IMR-90 (cell line): ENCODE measurements at regions not wholly inside any gene's neighbourhood (a gene's known extent, or its start where the extent isn't known, plus 50 kb on each side); places are given as distances from the start of the nearest gene placed in this dataset.

Source experiments
- ATAC-seq: fragments of 200-7000 bp; cut with Tn5 transposase; 2 replicates; pipeline ENCODE4 v1.9.1; 2020; ENCODE audit warnings: low read depth, mild to moderate bottlenecking, moderate library complexity
- BruUV-seq: library from RNA; stranded (reverse); fragments of 400-500 nt; replicated peaks from 2 replicates; lab custom pipeline; 2021; lab: Mats Ljungman, UMichigan
- CTCF ChIA-PET: fragments of 300-600 bp; formaldehyde crosslinking; extraction: SDS; loops from one replicate; lab custom pipeline; 2021; ENCODE audit warnings: antibody characterized with exemption; lab: Yijun Ruan, JAX
- POLR2A ChIA-PET: fragments of 300-600 bp; sonication (Branson Sonifier 250); formaldehyde crosslinking; loops from one replicate; lab custom pipeline; 2022; ENCODE audit warnings: antibody characterized with exemption; ENCODE audit not compliant: unreplicated experiment; lab: Charles Lee
- DNase-seq: peaks from one replicate; pipeline ENCODE4 v3.0.0; 2013
- H2AFZ ChIP-seq: replicated peaks from 2 replicates; pipeline ENCODE3; 2013; ENCODE audit warnings: low read length, mild to moderate bottlenecking; ENCODE audit not compliant: poor library complexity
- H2AK5ac ChIP-seq: 2 replicates; pipeline ENCODE4 v1.6.1; 2013; ENCODE audit warnings: low read depth, low read length, inconsistent platforms
- H2AK9ac ChIP-seq: replicated peaks from 2 replicates; pipeline ENCODE3; 2013; ENCODE audit warnings: mild to moderate bottlenecking, low read depth, low read length, moderate library complexity; ENCODE audit not compliant: poor library complexity
- H2BK120ac ChIP-seq: 2 replicates; pipeline ENCODE4 v1.6.1; 2013; ENCODE audit warnings: low read depth, low read length, inconsistent platforms
- H2BK15ac ChIP-seq: 3 replicates; pipeline ENCODE4 v1.6.1; 2013; ENCODE audit warnings: low read depth, low read length, inconsistent platforms
- H2BK20ac ChIP-seq: 2 replicates; pipeline ENCODE4 v1.6.1; 2013; ENCODE audit warnings: low read depth, mild to moderate bottlenecking, inconsistent platforms, low read length, moderate library complexity
- H2BK5ac ChIP-seq: 2 replicates; pipeline ENCODE4 v1.6.1; 2013; ENCODE audit warnings: mild to moderate bottlenecking, low read depth, low read length, inconsistent platforms; ENCODE audit not compliant: poor library complexity, severe bottlenecking
- H3K14ac ChIP-seq: replicated peaks from 2 replicates; pipeline ENCODE4 v1.6.1; 2013; ENCODE audit warnings: low read depth, low read length, inconsistent platforms
- H3K18ac ChIP-seq: 2 replicates; pipeline ENCODE4 v1.6.1; 2013; ENCODE audit warnings: low read depth, low read length, control low read depth
- H3K23ac ChIP-seq: 2 replicates; pipeline ENCODE4 v1.6.1; 2013; ENCODE audit warnings: low read depth, low read length, inconsistent platforms
- H3K27ac ChIP-seq: 2 replicates; pipeline ENCODE4 v1.5.1; 2013; ENCODE audit warnings: mild to moderate bottlenecking, control low read depth, low read length; ENCODE audit not compliant: insufficient read depth
- H3K27me3 ChIP-seq: 2 replicates; pipeline ENCODE4 v1.6.1; 2013; ENCODE audit warnings: low read length; ENCODE audit not compliant: control insufficient read depth, insufficient read depth
- H3K36me3 ChIP-seq: 2 replicates; pipeline ENCODE4 v1.6.1; 2013; ENCODE audit warnings: low read length, mixed read lengths; ENCODE audit not compliant: control insufficient read depth, insufficient read depth
- H3K4ac ChIP-seq: 2 replicates; pipeline ENCODE4 v1.6.1; 2013; ENCODE audit warnings: low read depth, low read length, inconsistent platforms
- H3K4me1 ChIP-seq: 2 replicates; pipeline ENCODE4 v1.6.1; 2013; ENCODE audit warnings: low read length, mixed read lengths; ENCODE audit not compliant: control insufficient read depth, insufficient read depth
- H3K4me2 ChIP-seq: 2 replicates; pipeline ENCODE4 v1.6.1; 2013; ENCODE audit warnings: low read depth, mild to moderate bottlenecking, control low read depth, low read length, moderate library complexity
- H3K4me3 ChIP-seq: 2 replicates; pipeline ENCODE4 v1.5.1; 2013; ENCODE audit warnings: low read depth, mild to moderate bottlenecking, control low read depth, low read length, moderate library complexity; ENCODE audit not compliant: insufficient read depth
- H3K56ac ChIP-seq: 2 replicates; pipeline ENCODE4 v1.6.1; 2013; ENCODE audit warnings: low read length, inconsistent platforms; ENCODE audit not compliant: insufficient read depth; ENCODE audit errors: extremely low read depth
- H3K79me1 ChIP-seq, 2 experiments: 2 replicates each; pipeline ENCODE4 v1.6.1; 2013; ENCODE audit warnings: low read length in 2 of 2, inconsistent platforms in 1 of 2, low read depth in 1 of 2
- H3K9ac ChIP-seq: 2 replicates; pipeline ENCODE4 v1.6.1; 2013; ENCODE audit warnings: low read depth, low read length, control low read depth
- H3K9me1 ChIP-seq: 2 replicates; pipeline ENCODE4 v1.6.1; 2013; ENCODE audit warnings: low read length, inconsistent platforms; ENCODE audit not compliant: insufficient read depth
- H3K9me3 ChIP-seq: 2 replicates; pipeline ENCODE4 v1.6.1; 2013; ENCODE audit warnings: low read length; ENCODE audit not compliant: control insufficient read depth, insufficient read depth
- H4K20me1 ChIP-seq: 2 replicates; pipeline ENCODE4 v1.6.1; 2013; ENCODE audit warnings: low read length, inconsistent platforms; ENCODE audit not compliant: insufficient read depth
- H4K5ac ChIP-seq: 2 replicates; pipeline ENCODE4 v1.6.1; 2013; ENCODE audit warnings: mild to moderate bottlenecking, low read depth, low read length, control low read depth
- H4K8ac ChIP-seq, 2 experiments: 2 replicates each; pipeline ENCODE4 v1.6.1; 2013; ENCODE audit warnings: low read depth in 2 of 2, low read length in 2 of 2, control low read depth in 1 of 2, inconsistent platforms in 1 of 2
- H4K91ac ChIP-seq: 2 replicates; pipeline ENCODE4 v1.6.1; 2013; ENCODE audit warnings: low read depth, low read length, inconsistent platforms; ENCODE audit not compliant: insufficient read depth
- CEBPB ChIP-seq: IDR thresholded peaks from 2 replicates; pipeline ENCODE4 v1.6.1; 2012; ENCODE audit warnings: low read depth, low read length, improper control_type of control experiment
- FOS ChIP-seq: fragments of 150-350 bp; IDR thresholded peaks from 2 replicates; pipeline ENCODE4 v1.6.1; 2016; ENCODE audit warnings: low read depth, low read length
- NFE2L2 ChIP-seq: fragments of 150-350 bp; IDR thresholded peaks from 2 replicates; pipeline ENCODE4 v1.6.1; 2016; ENCODE audit warnings: low read depth, mild to moderate bottlenecking, low read length
- POLR2A ChIP-seq: IDR thresholded peaks from 2 replicates; pipeline ENCODE4 v1.6.1; 2012; ENCODE audit warnings: mild to moderate bottlenecking, low read depth, low read length
- RFX5 ChIP-seq: IDR thresholded peaks from 2 replicates; pipeline ENCODE4 v1.8.0; 2012; ENCODE audit warnings: low read depth, mild to moderate bottlenecking, low read length, moderate library complexity
- SMC3 ChIP-seq: fragments of 150-350 bp; IDR thresholded peaks from 2 replicates; pipeline ENCODE4 v1.6.1; 2016; ENCODE audit warnings: low read depth, mild to moderate bottlenecking, antibody characterized with exemption, low read length, moderate library complexity
- WGBS, 2 experiments: methylation state at CpG; one replicate each; pipeline versions ENCODE4 v1.1.5 to v1.1.7; 2013; ENCODE audit warnings: missing lambda C conversion rate in 2 of 2; ENCODE audit not compliant: insufficient read length in 1 of 2; ENCODE audit errors: extremely low coverage in 2 of 2; 5-methylcytosine and 5-hydroxymethylcytosine counted together
- dilution Hi-C: fragments of 300-500 bp; cut with HindIII; formaldehyde crosslinking; loops from one replicate; pipeline ENCODE4 v1.14.3; 2018; ENCODE audit warnings: low sequenced_read_pairs; ENCODE audit not compliant: unreplicated experiment
- in situ Hi-C: fragments of 300-500 bp; cut with MboI; formaldehyde crosslinking; loops from 3 replicates; pipeline ENCODE4 v1.14.3; 2019; ENCODE audit warnings: low sequenced_read_pairs, inconsistent platforms, mixed read lengths
- intact Hi-C: fragments of 100-400 bp; cut with micrococcal nuclease; formaldehyde crosslinking; loops from 2 replicates; pipeline ENCODE4 v1.10.0; 2022
- TF ChIP-seq, protein P1 (sequence below): fragments of 150-350 bp; IDR thresholded peaks from 2 replicates; pipeline ENCODE4 v1.6.1; 2016; ENCODE audit warnings: low read depth, mild to moderate bottlenecking, low read length, moderate library complexity, borderline replicate concordance

DNA sequence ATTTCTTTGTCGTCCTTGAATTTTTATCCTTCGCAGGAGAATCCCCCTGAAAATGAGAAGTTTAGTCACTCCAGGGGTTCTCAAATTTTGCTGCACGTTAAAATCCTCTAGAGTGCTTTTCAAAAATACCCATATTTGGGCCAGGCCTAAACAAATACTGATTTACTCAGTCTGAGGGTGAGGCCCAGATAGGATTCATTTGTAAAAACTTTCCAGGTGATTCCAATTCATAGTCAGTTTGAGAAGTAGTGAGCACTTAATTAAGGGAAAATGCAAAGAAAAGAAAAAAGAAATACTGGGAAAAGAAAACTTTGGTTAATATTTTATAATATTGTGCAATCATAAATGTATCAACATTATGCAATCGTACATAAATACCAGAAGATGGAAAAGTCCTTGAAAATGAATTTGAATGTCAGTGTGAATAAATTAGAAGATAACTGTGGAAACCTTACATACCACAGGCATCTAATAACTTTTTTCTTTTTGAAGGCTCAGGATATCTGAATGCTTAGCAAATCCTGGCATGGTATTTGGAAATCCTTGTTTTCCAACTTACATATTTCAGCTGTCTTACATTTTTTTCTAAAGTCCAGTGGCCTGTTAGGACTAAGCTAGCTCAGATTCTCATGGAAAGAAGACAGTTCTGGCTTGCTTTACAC, 116.5 kb upstream of the DAPK1 start:
- Histone ChIP-seq H2BK5ac (no peak overlapping the region), H3K4me1 (peaks cover 2% of the 10 kb centered on the region; the same call in 1 of the 2 replicates), H4K20me1 (no peaks in the 10 kb centered on the region), H3K27me3 (no peaks in the 10 kb centered on the region), H2AK9ac (no peak overlapping the region), H3K18ac (no peak overlapping the region), H3K4me3 (no peak overlapping the region), H3K56ac (no peak overlapping the region), H3K9me3 (no peaks in the 10 kb centered on the region), H3K36me3 (no peaks in the 10 kb centered on the region), H2BK20ac (no peak overlapping the region), H3K79me1 (no peaks in the 10 kb centered on the region), H2AK5ac (no peak overlapping the region), H2AFZ (no peak overlapping the region), H3K4ac (no peak overlapping the region), H2BK15ac (no peak overlapping the region), H4K91ac (no peak overlapping the region), H3K9me1 (no peaks in the 10 kb centered on the region), H3K14ac (no peak overlapping the region), H3K9ac (no peak overlapping the region), H3K4me2 (no peak overlapping the region), H3K23ac (no peak overlapping the region), H3K27ac (no peak overlapping the region; the same call in 1 of the 2 replicates), H4K5ac (no peak overlapping the region), H4K8ac (no peak overlapping the region), H2BK120ac (no peak overlapping the region)
- whole genome bisulfite sequencing, 2 experiments: no CpG with 5 or more reads among the region's 4 CpGs
- ChIA-PET POLR2A (no interaction called here), CTCF (no interaction called here)
- peak; percentile 75 for ATAC-seq
- BruUV-seq: no TSS peak
- intact Hi-C loops: no loop called here
- DNase-seq: peak; percentile 18
- dilution Hi-C loops: no loop called here
- TF ChIP-seq, protein P1, sequence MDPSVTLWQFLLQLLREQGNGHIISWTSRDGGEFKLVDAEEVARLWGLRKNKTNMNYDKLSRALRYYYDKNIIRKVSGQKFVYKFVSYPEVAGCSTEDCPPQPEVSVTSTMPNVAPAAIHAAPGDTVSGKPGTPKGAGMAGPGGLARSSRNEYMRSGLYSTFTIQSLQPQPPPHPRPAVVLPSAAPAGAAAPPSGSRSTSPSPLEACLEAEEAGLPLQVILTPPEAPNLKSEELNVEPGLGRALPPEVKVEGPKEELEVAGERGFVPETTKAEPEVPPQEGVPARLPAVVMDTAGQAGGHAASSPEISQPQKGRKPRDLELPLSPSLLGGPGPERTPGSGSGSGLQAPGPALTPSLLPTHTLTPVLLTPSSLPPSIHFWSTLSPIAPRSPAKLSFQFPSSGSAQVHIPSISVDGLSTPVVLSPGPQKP: no peak
- TF ChIP-seq POLR2A (no peak), NFE2L2 (no peak), CEBPB (peak; percentile 66; the same call in 1 of the 2 replicates), RFX5 (no peak), FOS (no peak), SMC3 (no peak)
- in situ Hi-C loops: no loop called here
